Caki2 (cell line): ENCODE measurements at regions not wholly inside any gene's neighbourhood (a gene's known extent, or its start where the extent isn't known, plus 50 kb on each side); places are given as distances from the start of the nearest gene placed in this dataset.

ENCODE experiments used
- DNase-seq: peaks from one replicate; pipeline ENCODE4 v3.0.0-alpha.2; 2015; ENCODE audit warnings: low read depth
- in situ Hi-C: cut with HindIII; loops from 2 replicates; pipeline ENCODE4 v1.10.0; 2016; ENCODE audit warnings: low sequenced_read_pairs, low pct_unique_long_range_greater_than_20kb, mixed read lengths

DNA sequence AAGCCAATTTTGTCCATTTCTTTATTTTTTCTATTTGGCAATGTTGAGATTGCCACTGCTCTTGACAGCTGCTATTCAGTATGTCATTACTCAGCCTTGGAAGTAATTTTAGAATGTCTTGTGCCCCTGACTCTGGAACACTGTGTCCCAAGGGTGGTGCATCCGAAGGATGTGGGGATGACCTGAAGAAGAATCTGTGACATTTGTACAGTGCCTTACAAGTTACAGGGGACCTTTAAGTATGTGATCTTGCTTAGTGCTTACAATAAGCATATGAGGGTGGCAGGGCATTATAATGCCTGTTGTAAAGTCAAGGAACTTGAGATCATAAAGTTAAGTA is 239.5 kb downstream of the REEP3 start:
- in situ Hi-C loops = no loop called here

DNA sequence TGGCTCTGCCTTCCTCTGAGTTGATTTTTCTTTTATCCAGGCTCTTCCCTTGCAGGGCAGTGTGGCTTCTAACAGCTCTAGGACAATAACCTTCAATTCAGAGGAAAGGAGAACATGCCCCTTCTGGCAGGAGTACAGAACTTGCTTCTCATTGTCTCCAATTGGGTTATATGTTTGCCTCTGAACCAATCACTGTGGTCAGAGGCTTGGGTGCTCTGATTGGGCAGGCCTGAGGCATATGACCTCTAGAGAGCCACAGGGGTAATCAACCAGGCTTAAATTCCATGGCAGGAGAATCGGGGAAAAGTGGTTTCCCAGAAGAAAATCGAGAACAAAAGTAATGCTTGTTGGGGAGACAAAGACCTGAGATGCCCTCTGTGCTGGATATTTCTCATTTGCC is 240.0 kb downstream of the REEP3 start:
- no peak for DNase-seq
- in situ Hi-C loops = no loop called here

More for the DNA sequence above, 239.5 kb downstream of the REEP3 start:
- DNase-seq = no peak

GRCh38 chr10:63763744-63764143 is 242.5 kb downstream of the REEP3 start:
- in situ Hi-C loops = no loop called here
- no peak for DNase-seq

DNA sequence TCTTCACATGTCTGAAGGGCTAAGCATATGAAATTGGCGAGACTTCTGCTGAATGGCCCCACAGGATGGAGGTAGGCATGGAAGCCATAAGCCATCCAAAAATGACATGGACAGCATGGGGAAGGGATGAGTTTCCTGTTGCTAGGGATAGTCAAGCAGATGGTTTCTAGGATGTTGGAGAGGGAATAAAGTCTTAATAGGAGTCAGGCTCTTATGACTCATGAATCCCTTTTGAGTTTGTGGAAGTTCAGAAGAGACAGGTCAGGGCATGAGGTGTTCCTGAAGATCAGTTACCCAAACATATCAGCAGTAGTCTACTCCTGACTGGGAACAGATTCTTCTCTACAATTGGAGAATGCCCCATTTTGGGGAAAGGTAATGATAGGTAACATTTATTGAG is 243.9 kb downstream of the REEP3 start:
- in situ Hi-C loops = no loop called here
- peak; percentile 14 for DNase-seq

- DNase-seq = no peak
- in situ Hi-C loops = no loop called here
Observed at GRCh38 chr10:63766745-63767137, 245.5 kb downstream of the REEP3 start.

GRCh38 chr10:63767138-63767801 is 246.1 kb downstream of the REEP3 start:
- in situ Hi-C loops = no loop called here
- DNase-seq = peak; percentile 22

GRCh38 chr10:63769367-63769766 is 248.2 kb downstream of the REEP3 start:
- in situ Hi-C loops = no loop called here
- DNase-seq = no peak

- DNase-seq = no peak
- in situ Hi-C loops = no loop called here
Observed at GRCh38 chr10:63770523-63770922, 249.3 kb downstream of the REEP3 start.

DNA sequence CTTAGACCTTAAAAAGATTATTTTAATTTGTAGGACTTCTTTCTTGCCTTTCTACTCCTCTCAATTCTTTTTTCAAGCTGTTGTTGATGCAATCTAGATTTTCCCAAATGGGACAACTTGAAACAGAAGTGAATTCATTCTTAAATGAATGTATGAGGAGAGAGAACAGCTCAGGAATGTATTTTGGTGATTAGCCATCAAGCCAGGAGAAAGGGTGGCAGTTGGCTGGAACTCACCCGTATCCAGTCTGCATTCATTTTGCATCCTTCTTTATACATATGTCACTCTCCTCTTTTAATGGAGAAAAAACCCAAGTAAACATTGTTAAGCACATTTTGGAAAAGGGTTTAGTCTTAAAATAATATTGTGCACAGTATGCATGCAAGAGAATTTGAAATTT is 251.3 kb downstream of the REEP3 start:
- in situ Hi-C loops = no loop called here
- no peak for DNase-seq

DNA sequence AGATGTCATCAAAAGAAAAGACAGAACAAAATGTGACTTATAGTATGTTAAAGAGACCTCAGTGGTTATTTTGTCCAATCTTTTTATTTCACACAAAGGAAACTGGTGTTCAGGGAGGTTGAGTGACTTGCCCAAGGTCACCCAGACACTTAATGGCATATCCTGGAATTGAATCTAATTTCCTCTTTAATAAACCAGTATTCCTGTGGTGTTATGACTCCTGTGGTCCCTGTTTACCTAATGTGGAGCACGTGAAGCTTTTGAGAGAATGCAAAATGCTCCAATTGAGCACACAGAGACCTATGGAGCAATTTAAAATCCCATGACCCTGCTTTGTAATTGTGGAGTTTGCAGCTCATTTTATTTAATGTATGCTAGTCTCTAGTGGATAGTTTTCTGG is 251.9 kb downstream of the REEP3 start:
- in situ Hi-C loops = no loop called here
- DNase-seq = no peak

- DNase-seq = no peak
Observed at GRCh38 chr10:63773962-63774361, 252.8 kb downstream of the REEP3 start.

GRCh38 chr10:63780101-63780500 is 258.9 kb downstream of the REEP3 start:
- DNase-seq = no peak
- in situ Hi-C loops = no loop called here

More at GRCh38 chr10:63773962-63774361, 252.8 kb downstream of the REEP3 start:
- in situ Hi-C loops = no loop called here

DNA sequence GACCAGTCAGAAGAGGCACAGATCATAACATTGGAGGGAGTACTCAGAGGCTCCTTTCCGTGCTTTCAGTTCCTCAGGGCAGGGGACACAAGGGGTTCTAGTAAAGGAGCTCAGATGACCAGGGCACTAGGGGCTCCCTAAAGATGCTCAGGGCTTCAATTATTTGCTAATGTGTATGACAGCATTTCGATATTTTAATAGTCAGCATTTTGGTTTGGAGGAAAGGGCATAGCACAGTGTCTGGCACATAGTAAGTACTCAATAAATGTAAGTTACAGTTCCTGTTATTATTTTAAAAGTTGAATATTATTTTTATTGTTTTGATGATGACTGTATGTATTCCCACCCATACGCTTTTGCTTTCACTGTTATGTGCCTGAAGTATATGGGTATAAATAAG is 260.0 kb downstream of the REEP3 start:
- in situ Hi-C loops = no loop called here
- no peak for DNase-seq

DNA sequence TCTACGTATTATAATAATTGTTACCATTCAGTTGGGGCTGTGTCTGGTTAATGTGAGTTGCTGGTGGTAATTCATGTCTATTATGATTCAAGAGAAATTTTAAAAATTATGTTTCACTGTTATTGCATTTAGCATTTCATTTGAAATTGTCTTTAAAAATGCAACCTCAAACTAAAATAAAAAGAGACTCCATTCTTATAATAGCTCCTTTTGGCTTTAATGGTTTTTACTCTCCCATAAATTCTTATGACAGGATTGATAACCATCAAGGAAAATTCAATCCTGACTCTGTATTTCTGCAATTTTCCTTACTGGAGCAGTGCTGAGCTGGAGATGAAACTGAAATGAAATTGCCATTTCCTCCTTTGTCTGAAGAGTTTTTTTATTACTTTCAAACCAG is 262.7 kb downstream of the REEP3 start:
- in situ Hi-C loops = no loop called here
- no peak for DNase-seq

DNA sequence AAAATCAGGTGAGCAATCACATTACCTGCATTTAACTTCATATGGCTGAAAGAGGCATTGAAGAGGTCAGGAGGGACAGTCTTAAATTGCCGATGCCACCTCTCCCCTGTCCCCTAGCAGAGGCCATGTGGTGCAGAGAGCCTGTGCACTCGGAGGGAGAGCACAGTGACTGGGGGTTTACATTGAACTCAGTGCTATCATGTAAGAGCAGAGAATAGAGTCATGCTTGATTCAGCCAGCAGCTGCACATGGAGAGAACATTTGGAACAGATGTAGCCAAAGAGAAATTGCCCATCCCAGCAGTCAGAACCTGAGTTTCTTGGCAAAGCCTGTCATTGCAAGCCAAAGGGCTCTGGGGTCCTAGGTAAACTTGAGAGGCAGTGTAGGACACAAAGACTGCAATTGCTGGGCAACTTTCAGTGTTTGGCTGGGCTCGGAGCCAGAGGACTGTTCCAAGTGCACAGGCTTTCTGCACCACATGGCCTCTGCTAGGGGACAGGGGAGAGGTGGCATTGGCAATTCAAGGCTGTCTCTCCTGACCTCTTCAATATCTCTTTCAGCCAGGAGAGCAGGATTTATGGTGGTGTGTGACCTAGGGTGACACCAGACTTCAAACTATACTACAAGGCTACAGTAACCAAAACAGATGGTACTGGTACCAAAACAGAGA is 267.1 kb downstream of the REEP3 start:
- in situ Hi-C loops = no loop called here
- no peak for DNase-seq

DNA sequence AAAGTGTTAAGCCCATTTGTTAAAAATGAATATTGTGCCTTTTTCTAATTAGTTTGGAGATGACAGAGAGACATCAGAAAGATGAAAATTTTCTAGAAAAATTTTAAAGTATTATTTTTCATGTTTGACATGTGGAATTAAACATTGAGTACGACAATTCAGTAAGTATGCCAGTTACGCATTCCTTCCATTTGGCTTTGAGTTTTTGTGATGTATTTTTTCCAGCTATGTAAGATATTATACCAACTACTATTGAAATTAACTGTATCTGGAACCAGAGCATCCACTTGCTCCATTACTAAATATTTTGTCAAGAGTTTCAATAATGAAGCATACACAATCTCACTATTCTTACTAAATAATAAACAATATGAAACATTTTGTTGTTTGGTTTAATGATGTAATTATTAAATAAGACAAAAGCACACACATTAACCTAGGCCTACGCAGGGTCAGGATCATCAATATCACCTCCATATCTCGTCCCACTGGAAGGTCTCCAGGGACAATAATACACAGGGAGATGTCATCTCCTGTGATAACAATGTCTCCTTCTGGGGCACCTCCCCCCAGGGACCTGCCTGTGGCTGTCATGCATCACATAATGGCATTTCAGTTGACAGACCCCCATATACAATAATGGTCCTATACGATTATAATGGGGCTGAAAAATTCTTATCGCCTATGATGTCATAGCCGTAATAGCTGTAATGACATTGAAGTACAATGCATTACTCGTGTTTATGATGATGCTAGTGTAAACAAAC is 274.1 kb downstream of the REEP3 start:
- in situ Hi-C loops = no loop called here
- DNase-seq = no peak

DNA sequence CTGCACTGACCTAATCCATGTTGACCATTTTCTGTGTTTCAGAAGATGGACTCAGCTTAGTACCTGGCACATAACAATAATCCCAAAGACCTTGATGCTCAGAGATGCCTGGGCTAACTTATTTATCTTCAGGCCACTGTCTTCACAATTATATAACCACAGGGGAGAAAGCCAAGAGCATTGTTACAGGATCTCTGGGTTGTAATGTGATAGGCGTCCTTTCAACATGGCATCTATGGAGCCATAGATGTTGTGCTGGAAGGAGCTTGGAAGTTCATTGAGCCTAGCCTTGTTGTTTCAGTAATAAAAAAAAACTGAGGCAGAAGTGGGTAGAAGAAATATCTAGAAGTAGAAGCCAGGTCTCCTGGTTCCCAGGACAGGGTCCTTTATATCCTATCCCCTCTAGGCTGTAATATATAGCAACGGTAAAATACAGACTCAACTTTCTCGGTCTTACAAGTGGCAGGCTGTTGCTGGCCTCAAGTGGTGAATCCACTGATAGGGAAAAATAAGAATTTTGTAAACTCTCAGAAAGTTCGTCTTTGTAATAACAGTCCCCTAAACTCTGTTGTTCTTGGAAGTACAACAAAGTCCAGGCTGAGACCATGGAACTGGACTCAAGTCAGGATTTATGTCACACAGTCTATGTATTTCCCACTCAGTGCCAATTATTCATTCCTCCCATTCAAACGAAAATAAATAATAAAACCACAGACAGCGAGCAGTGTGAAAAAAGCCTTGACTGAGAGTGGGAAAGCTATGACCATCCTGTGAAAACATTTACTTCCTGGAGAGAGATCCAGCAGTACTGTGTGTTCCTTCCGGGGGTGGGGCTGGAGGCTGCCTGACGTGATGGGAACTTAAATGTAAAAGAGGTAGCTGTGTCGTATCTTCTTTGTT is 277.6 kb downstream of the REEP3 start:
- peak; percentile 85 for DNase-seq

DNA sequence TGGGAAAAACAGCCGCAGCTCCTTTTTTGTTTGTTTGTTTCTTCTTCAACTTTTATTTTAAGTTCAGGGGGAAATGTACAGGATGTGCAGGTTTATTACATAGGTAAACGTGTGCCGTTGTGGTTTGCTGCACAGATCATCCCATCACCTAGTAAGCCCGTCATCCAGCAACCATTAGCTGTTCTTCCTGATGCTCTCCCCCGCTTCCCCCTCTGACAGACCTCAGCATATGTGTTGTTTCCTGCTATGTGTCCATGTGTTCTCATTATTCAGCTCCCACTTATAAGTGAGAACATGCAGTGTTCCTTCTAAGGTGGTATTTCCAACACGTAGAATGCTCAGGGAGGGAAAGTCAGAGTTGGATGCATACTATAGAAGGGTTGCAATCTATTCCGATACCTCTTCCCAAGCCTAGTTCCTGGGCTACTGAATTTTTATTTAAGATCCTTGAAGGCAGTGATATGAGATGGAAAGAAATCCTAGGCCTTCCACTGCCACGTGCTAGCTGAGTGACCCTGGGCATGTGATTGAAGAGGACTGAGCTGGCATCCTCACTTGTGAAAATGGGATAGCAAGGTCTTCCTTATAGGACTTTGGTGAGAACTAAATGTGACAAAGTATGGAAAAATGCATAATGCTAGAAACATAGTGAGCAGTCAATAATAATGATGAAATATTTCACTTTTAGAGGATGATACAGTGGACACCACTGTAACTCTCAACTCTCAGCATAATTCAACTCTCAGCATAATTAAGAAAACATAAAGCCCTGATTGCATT is 278.5 kb downstream of the REEP3 start:
- in situ Hi-C loops = no loop called here
- no peak for DNase-seq

More for the DNA sequence above, 277.6 kb downstream of the REEP3 start:
- in situ Hi-C loops = no loop called here
